SH-SY5Y (cell line): ENCODE measurements at regions not wholly inside any gene's neighbourhood (a gene's known extent, or its start where the extent isn't known, plus 50 kb on each side); places are given as distances from the start of the nearest gene placed in this dataset.

ENCODE experiments used
- GATA2 ChIP-seq: IDR thresholded peaks from 2 replicates; pipeline ENCODE4 v1.6.1; 2011; ENCODE audit warnings: mild to moderate bottlenecking, low read depth, low read length
- GATA3 ChIP-seq: IDR thresholded peaks from 2 replicates; pipeline ENCODE4 v1.6.1; 2011; ENCODE audit warnings: low read depth, mild to moderate bottlenecking, low read length, moderate library complexity

GRCh38 chr18:60506682-60507081 lies 134.1 kb upstream of the MC4R start:
- no peak for TF ChIP-seq GATA3
- TF ChIP-seq GATA2 = no peak
